HuH-7.5 (cell line): ENCODE measurements at regions not wholly inside any gene's neighbourhood (a gene's known extent, or its start where the extent isn't known, plus 50 kb on each side); places are given as distances from the start of the nearest gene placed in this dataset.

ENCODE experiments used
- DNase-seq: peaks from one replicate; pipeline ENCODE4 v3.0.0; 2011; ENCODE audit warnings: low spot score

DNA sequence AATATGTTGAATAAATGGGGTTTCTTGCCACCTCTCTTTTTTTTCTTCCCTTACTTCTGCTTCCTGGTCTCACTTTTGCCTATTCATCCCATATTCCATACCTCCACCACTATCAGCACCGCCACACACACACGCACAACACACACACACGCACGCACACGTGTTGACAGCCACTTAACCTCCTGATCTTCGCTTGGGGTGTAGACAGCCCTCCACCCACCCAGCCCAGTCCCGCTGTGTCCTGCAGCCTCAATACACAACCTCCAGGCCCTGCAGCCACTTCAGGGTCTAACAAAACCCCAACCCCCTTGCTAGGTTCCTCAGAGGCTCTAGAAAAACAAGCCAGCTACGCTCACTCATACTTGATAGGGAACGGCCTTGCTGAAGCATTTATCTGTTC is 72.3 kb downstream of the LINC00237 start:
- no peak for DNase-seq

DNA sequence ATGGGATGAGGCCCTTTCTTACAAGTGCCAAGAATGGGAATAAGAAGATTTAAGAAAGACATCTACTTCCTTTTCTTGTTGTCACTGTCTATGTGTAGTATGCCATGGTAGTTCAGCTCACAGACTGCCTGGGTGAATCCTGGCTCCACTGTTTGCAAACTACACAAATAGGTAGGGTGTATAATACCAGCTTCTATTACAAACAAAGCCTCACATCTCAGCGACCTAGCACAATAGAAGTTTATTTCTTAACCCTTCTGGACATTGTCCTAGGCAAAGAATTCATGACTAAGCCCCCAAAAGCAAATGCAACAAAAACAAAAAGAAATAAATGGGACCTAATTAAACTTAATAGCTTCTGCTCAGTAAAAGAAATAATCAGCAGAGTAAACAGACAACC is 74.5 kb downstream of the LINC00237 start:
- DNase-seq: no peak

GRCh38 chr20:21029341-21029740 is 76.8 kb downstream of the LINC00237 start:
- DNase-seq: no peak

DNA sequence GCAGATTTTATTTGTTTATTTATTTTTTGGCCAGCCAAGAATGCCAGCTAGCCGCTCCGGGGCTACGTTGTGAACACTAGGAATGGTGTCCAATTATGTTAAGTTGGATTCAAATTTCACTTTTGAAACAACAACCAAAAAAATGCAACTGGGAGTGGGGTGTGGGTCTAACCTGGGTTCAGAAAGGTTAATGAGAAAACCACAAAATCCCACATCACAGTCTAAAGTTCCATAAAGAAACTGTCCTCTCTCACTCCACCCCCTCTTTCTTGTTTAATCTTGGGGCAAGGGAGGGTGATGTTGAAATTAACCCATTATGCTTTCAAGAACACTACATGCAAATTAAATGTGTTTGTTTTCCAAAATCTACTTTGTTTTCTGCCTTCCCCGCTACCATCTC is 77.2 kb downstream of the LINC00237 start:
- DNase-seq: no peak

DNA sequence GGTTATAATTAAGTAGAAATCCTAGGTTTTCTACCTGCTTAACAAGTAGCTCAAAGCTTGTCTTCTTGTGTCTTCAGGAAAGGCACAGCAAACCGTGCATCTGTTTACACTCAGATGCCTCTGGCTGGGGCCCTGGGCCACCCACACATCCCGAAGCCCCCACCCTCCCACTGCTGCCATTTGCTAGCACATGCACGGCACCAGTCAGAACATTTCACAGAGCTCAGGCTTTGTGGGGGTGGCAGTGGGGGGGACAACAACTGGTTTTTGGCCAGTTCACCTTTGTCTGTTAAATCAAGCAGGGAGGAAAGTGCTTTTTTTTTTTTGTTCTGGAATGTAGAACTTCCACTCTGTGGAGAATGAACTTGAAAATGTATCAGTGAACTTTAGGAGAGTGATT is 77.7 kb downstream of the LINC00237 start:
- no peak for DNase-seq

GRCh38 chr20:21027569-21027968 is 78.6 kb downstream of the LINC00237 start:
- DNase-seq: peak; percentile 62

GRCh38 chr20:21026951-21027350 is 79.2 kb downstream of the LINC00237 start:
- no peak for DNase-seq

- DNase-seq: no peak
These were observed 81.7 kb downstream of the LINC00237 start for GRCh38 chr20:21024420-21024819.

DNA sequence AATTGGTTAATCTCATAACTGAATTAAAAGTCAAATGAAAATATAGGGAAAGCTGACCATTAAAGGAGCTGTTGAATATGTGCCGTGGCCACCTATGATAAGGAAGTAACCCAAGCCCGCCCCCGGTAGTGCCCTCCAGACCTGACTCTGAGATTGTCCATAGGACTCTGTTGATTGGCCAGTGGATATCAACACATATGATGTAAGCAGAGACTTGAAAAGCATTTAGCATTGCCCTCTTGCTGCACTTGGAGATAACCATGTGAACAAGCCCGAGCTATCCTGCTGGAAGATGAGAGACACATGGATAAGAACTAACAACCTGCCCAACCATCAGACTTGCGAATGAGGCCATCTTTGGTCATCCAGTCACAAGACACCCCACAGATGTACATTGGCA is 83.2 kb downstream of the LINC00237 start:
- no peak for DNase-seq

DNA sequence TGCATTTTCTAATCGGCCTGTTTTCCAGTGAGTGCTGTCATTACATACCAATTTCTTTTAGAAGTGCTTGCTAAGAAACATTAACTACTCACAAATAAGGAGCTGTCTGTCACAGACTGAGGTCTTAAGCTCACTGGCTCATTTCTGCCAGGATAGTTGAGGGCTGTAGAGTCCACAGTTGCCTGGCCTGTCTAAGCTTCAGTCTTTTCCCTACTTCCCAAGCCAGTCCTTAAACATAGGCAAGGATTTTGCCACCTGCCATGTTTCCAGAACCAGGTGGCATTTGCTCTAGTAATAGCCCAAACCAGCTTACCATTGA is 84.7 kb downstream of the LINC00237 start:
- DNase-seq: no peak

DNA sequence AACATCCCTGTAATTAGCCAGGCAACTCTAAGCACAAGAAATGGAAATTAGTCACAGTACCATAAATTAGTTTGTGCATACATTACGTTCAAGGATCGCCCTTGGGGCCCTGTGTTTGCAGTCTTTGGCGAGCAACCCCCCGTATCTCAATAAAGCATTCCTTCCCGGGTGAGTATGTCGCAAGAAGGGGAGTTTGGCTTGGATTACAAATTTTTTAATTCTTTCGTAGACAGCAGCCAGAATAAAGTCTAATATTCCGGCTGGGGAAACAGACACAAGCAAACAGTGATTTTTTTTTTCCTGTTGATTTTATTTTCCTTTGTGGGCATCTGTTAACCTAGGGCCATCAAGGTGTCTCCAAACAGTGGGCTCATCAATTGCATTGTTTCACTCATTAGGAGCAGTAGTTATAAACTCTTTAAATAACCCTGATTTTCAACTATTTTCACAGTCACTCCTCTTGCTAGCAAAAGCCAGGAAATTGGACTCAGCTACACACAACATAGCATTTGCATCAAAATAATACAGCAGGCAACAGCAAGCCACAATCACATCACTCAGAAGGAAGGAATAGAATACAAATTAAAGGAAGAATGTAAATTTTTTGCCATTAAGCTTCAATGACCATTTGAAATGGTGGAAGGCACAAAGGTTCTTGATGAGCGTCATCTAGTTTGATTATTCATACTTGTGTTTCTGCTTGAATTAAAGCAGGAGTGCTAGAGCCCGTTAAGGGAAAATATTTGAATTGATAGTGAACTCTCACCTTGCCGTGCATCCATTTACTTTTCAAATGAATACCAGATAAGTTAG is 85.3 kb downstream of the LINC00237 start:
- no peak for DNase-seq

DNA sequence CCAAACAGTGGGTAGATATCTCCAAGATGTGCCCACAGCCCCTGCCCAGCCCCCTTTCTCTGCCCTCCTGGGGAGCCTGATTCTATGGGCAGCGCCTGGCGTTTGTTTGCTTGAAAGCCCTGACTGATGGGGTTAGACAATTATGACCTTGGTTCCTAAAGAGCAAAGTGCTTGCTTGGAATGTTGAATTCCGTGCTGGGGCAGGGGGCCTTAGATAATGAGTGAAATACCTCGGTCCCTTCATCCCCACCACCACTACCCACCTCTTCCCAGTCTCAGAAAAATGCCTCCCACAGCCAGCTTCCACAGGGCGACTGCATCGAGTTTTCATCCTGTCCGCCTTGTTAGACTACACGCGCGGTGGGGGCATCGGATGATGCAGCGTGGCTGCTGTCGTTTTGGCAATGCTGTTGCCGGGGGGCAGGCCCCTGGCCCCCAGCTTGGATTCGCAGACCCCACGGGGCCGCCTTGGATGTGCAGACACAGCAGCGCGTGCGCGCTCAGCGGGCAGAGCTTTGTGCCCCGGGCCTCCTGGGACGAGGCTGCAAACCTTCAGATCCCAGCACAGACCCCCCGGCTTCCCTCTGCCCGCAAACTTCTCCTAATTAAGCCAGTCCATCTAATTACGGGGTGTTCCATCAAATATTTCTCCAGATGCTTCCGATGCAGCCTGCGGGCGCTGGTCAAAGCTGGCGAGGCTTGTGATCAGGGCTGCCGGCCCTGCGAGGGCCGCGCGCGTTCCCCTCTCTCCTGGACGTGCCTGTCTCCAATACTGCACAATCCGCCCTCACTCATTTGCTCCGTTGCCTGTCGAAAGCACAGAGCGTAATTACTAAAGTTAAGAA is 86.1 kb downstream of the LINC00237 start:
- no peak for DNase-seq

DNA sequence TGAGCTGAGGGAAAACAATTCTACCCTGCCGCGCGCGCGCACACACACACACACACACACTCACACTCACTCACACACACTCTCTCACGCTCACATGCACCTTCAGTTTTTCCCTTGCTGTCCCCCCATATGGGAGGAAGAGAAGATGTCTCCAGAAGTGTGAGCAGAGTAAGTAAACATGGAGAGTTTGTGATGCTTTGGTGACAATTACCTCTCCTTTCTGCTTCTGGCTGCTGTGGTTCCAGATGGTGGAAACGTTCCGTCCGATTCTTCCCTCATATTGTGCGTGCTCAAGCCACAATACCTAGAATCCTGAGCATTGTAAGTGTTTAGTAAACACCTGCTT is 86.7 kb downstream of the LINC00237 start:
- DNase-seq: no peak

- DNase-seq: no peak
These were observed 87.6 kb downstream of the LINC00237 start for GRCh38 chr20:21018576-21018975.

DNA sequence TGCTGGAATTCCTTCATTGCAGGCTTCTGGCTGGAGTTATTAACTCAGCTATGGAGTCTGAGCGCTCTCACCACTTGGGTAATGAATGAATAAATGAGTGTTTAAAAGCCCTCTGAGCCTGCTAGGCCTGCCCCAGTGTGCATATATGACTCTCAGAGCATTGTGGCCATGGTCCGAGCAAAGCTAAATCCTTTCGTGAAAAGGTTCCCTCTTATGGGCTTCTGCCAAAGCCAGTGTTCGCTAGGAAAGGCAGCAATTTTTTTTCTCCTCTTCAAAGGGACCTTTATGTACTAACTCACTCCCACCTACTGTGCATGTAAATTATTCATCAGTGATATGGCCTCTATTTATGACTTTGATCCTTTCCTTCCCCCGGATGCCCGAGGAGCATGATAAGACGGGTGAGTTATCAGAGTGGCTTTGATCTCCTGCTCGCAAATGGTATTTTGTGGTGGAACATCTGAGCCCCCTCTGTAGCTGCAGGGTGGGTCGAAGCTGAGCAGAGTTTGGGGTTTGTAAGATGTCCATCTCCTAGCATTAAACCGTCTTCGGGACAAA is 88.6 kb downstream of the LINC00237 start:
- DNase-seq: no peak

- DNase-seq: no peak
These were observed 89.4 kb downstream of the LINC00237 start for GRCh38 chr20:21016751-21017150.

GRCh38 chr20:21014528-21014927 is 91.6 kb downstream of the LINC00237 start:
- DNase-seq: no peak

GRCh38 chr20:21008951-21009350 is 97.2 kb downstream of the LINC00237 start:
- no peak for DNase-seq

- no peak for DNase-seq
These were observed 99.5 kb downstream of the LINC00237 start for GRCh38 chr20:21006611-21007010.

DNA sequence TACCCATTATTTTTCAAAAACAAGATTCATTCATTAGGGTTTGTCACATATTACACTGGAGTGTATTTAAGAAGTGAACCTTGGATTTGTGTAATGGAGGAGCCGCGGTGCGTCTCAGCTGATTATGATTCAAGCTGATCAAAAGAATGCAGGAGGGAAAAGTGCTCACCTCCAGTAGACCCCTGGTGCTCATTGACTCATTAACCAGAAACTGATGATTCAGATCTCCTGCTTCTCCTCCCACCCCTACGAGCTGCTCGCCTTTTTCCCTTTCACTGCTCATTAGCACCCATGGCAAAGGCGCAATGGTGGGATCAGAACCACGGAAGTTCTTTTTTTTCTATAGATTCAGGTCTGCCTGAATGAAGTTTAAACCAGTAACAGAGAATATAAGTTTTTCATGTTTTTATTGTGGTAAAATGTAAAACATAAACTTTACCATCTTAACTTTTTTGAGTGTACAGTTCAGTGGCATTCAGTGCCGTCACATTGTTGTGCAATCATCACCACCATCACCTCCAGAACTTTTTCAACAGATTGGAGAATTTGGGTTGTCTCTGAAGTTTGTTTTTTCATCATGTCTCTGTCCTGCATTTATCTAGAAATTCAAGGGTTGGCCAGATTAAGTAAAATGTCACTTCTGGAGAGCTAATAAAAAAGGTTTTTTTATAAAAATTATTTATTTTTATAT is 101.6 kb downstream of the LINC00237 start:
- no peak for DNase-seq

DNA sequence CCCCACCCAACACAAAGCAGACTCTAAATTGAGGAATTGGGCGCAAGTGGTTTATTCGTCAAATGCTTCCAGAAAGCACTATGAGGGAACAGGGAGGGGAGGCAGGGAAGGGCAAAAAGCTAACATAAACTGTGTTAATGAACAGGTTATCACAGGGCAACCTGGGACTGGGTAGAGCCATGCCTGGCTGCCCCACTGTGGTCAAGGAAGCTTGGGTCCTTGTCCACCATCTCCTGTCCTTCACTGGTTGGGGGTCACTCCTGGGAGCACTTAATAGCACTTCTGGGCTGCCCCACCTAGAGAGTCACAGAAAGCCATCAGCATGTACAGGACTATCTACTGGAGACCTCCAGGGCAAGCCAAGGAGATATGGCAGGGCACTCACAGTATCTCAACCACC is 102.3 kb downstream of the LINC00237 start:
- DNase-seq: no peak

- no peak for DNase-seq
These were observed 103.7 kb downstream of the LINC00237 start for GRCh38 chr20:21002486-21002885.

DNA sequence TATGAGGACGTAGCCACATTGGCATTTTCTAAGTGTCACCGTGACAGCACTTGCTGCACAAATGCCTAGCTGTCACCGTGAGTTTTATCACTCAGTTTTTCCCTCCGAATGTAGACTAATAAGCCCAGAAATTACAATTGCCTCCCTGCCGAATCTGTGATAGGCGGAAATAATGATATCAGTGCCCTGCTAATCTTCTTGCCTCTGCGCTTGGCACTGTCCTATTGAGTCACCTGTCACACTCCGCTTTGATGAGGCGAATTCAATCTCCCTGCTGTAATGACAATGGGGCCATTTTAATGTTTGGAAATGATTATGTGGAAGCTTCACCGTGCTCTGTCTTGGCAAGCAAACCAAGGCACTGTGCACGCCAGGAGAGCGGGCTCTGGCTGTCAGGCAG is 112.8 kb downstream of the LINC00237 start:
- no peak for DNase-seq
